Lung (tissue), 11 donors: ENCODE measurements at regions not wholly inside any gene's neighbourhood (a gene's known extent, or its start where the extent isn't known, plus 50 kb on each side); places are given as distances from the start of the nearest gene placed in this dataset.
"Not testable (repeated sequence)": the region's sequence is repeated elsewhere in the genome, so short reads cannot be mapped to it uniquely, and the experiment has no call there.

Experiments
- ATAC-seq: fragments of 200-7000 bp; cut with Tn5 transposase; one replicate; pipeline ENCODE4 v1.9.1; 2020; ENCODE audit warnings: moderate number of reproducible peaks; ENCODE audit not compliant: insufficient read depth, low FRiP score
- DNase-seq, 3 donors: peaks; one replicate each; pipeline ENCODE4 v3.0.0-alpha.2; 2013 to 2017
- H3K27ac ChIP-seq, 2 donors: one replicate each; pipeline ENCODE4 v1.5.1; 2013; ENCODE audit warnings: mild to moderate bottlenecking in 2 of 2, moderate library complexity in 2 of 2, control low read depth in 1 of 2, inconsistent platforms in 1 of 2, low read depth in 1 of 2, low read length in 1 of 2
- H3K27me3 ChIP-seq, 3 donors: one replicate each; pipeline ENCODE4 v1.5.1; 2013; ENCODE audit warnings: low read length in 2 of 3; ENCODE audit not compliant: control insufficient read depth in 3 of 3, insufficient read depth in 3 of 3
- H3K36me3 ChIP-seq, 4 donors: one replicate each; pipeline ENCODE4 v1.5.1; 2013; ENCODE audit warnings: low read length in 4 of 4, mild to moderate bottlenecking in 1 of 4, moderate library complexity in 1 of 4; ENCODE audit not compliant: control insufficient read depth in 4 of 4, insufficient read depth in 4 of 4
- H3K4me1 ChIP-seq, 5 donors: one replicate each; pipeline ENCODE4 v1.5.1; 2013; ENCODE audit warnings: low read length in 5 of 5, mild to moderate bottlenecking in 2 of 5, moderate library complexity in 1 of 5; ENCODE audit not compliant: control insufficient read depth in 5 of 5, insufficient read depth in 5 of 5
- H3K4me3 ChIP-seq: one replicate; pipeline ENCODE4 v1.5.1; 2013; ENCODE audit warnings: mild to moderate bottlenecking, control low read depth, moderate library complexity
- H3K9ac ChIP-seq, 2 donors: one replicate each; pipeline ENCODE4 v1.5.1; 2013; ENCODE audit warnings: low read length in 2 of 2, control low read depth in 1 of 2; ENCODE audit not compliant: insufficient read depth in 1 of 2
- H3K9me3 ChIP-seq, 4 donors: one replicate each; pipeline ENCODE4 v1.5.1; 2013; ENCODE audit warnings: low read length in 3 of 4, mild to moderate bottlenecking in 1 of 4, moderate library complexity in 1 of 4; ENCODE audit not compliant: control insufficient read depth in 4 of 4, insufficient read depth in 3 of 4
- CTCF ChIP-seq: IDR thresholded peaks from 2 replicates; pipeline ENCODE4 v1.5.1; 2012; ENCODE audit warnings: mild to moderate bottlenecking; ENCODE audit errors: control extremely low read depth, extremely low read depth
- WGBS, 2 donors: extraction: QIAGEN DNeasy Blood & Tissue Kit; methylation state at CpG; one replicate each; pipeline ENCODE4 v1.1.7; 2013; 5-methylcytosine and 5-hydroxymethylcytosine counted together
- donor health status: control.
- donor health status: control.
- donor health status: Bipolar disorder and iron deficiency.
- donor health status: healthy.
- donor health status: DM: yes; HTN: yes; CAD: no.

DNA sequence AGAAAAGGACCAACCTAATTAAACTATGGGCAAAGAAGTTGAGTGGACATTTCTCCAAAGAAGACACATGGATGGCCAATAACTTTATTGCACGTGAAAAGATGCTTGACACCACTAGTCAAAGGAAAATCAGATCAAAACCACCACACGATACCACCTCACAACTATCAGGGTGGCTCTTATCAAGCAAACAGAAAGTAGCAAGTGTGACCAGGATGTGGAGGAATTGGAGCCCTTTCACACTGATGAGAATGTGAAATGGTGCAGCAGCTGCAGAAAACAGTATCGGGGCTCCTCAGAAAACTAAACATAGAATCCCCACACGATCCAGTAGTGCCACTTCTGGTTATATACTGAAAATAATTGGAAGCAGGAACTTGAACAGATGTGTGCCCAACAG, 72.2 kb upstream of the ALKAL2 start:
- Histone ChIP-seq H3K27ac (no peak overlapping the region), H3K9me3 (peaks cover 0 to 2% (median 0%) of the 10 kb centered on the region in 4 donors), H3K9ac (no peak overlapping the region), H3K36me3 (no peaks in the 10 kb centered on the region), H3K27me3 (no peaks in the 10 kb centered on the region), H3K4me1 (no peaks in the 10 kb centered on the region), H3K4me3 (no peak overlapping the region)
- 81 to 87% methylated on average over 4 of the region's 4 CpGs for WGBS, 2 donors
- TF ChIP-seq CTCF, result no peak
- no peak for DNase-seq
- ATAC-seq, result no peak

- ATAC-seq (no peak), DNase-seq (no peak)
- no peak overlapping the region for H3K4me3 ChIP-seq
- H3K27me3 ChIP-seq, result no peaks in the 10 kb centered on the region
- H3K27ac ChIP-seq, result no peak overlapping the region
- no peaks in the 10 kb centered on the region for H3K4me1 ChIP-seq
- H3K9ac ChIP-seq, result no peak overlapping the region
- 38 to 41% methylated on average over 5 of the region's 5 CpGs for WGBS, 2 donors
- TF ChIP-seq CTCF, result no peak
- H3K36me3 ChIP-seq, result no peaks in the 10 kb centered on the region
- no peaks in the 10 kb centered on the region for H3K9me3 ChIP-seq
Measured at GRCh38 chr2:359047-359446, 71.2 kb upstream of the ALKAL2 start.

- peaks cover 0 to 2% (median 0%) of the 10 kb centered on the region in 4 donors for H3K9me3 ChIP-seq
- DNase-seq (no peak), ATAC-seq (no peak)
- no peak for TF ChIP-seq CTCF
- WGBS, 2 donors, result 65 to 70% methylated on average over 2 of the region's 2 CpGs
- no peak overlapping the region for H3K4me3 ChIP-seq
- no peak overlapping the region for H3K27ac ChIP-seq
- H3K9ac ChIP-seq, result no peak overlapping the region
- H3K27me3 ChIP-seq, result no peaks in the 10 kb centered on the region
- no peaks in the 10 kb centered on the region for H3K36me3 ChIP-seq
- peaks cover 0 to 2% (median 0%) of the 10 kb centered on the region in 5 donors for H3K4me1 ChIP-seq
Measured at GRCh38 chr2:357811-358210, 69.9 kb upstream of the ALKAL2 start.

GRCh38 chr2:356304-356703, 68.4 kb upstream of the ALKAL2 start:
- ATAC-seq, H3K4me3 ChIP-seq, H3K9ac ChIP-seq, H3K27me3 ChIP-seq, H3K4me1 ChIP-seq, DNase-seq, H3K27ac ChIP-seq, H3K36me3 ChIP-seq, H3K9me3 ChIP-seq: not testable (repeated sequence)
- WGBS, 2 donors, result 80 to 81% methylated on average over 21 of the region's 21 CpGs
